GM18861 (cell line): ENCODE measurements at regions not wholly inside any gene's neighbourhood (a gene's known extent, or its start where the extent isn't known, plus 50 kb on each side); places are given as distances from the start of the nearest gene placed in this dataset.
"Not testable (repeated sequence)": the region's sequence is repeated elsewhere in the genome, so short reads cannot be mapped to it uniquely, and the experiment has no call there.

Experiments used
- ATAC-seq: cut with Tn5 transposase; IDR thresholded peaks from one replicate; pipeline ENCODE4 v1.9.1; 2021; ENCODE audit not compliant: unreplicated experiment

- ATAC-seq: no peak
Observed at GRCh38 chr2:150271952-150272802, 215.3 kb downstream of the RND3 start.

GRCh38 chr2:150267651-150268415 lies 219.6 kb downstream of the RND3 start:
- no peak for ATAC-seq

DNA sequence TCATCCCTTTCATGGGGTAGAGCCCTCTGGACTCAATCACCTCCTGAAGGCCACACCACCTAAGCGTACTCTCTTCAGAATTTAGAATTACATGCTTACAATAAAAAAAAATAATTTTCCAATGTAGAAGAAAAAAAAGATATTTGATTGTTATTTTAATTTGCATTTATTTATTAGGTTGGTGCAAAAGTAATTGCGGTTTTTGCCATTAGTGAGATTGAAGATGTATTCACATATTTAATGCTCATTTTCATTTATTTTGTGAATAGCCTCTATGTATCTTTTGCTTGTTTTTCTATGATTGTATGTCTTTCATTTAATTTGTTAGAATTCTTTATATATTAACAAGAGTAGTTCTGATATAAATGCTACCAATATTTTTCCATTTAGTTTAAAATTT lies 220.5 kb downstream of the RND3 start:
- no peak for ATAC-seq

DNA sequence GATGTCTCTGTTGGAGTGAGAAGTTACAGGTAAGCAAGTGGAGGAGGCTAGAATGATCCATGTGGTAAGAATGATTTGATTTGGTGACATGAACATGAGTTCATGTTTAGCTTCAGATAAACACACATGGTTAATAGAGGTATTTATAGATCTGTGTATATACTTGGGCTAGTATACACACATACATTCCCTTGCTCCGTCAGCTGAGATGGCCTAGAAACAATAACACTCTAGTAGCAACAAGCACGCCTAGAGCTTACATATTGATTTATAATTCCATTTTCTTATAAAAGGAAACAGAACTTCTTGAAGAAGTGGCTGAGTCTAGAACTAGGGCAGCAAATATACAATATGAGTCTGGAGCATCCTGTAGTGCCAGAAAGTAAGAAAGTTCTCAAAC lies 223.0 kb downstream of the RND3 start:
- ATAC-seq: no peak

GRCh38 chr2:150261691-150262090 lies 225.8 kb downstream of the RND3 start:
- no peak for ATAC-seq

DNA sequence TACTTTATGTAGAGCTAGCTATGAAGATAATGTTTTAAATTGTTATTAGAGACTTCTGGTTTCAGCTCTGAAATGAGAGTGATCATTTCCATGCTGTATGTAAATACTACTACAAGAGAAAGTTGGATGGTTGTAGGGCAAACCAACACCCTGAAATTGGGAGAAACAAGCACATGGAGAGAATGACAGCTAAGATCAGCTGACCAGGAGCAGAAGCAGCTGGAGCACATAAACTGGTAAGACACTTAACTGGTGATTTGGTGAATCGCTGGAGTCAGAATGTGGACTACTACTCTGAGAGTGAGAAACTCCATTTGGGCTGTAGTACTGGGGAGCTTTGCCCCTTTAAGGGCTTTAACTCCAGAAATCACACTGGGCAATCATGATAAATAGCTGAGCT lies 226.8 kb downstream of the RND3 start:
- no peak for ATAC-seq

DNA sequence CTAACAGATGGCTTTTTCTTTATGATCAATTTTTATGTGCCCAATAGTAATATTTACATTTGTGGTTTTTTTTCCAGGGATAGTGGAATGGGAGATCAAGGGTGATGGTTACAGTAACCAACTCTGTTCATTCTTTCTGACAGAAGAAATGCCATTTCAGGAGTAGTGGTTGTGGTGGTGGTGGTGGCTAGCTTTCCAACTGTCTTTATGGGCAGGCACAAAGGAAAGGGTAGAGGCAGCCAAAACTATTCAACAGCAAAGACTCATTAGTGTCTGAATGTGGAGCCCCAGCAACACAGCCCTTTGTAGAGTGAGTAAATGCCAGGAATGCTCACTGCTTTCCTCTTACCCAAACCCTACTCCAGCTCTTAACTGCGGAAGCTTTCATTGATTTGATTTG lies 227.7 kb downstream of the RND3 start:
- no peak for ATAC-seq

DNA sequence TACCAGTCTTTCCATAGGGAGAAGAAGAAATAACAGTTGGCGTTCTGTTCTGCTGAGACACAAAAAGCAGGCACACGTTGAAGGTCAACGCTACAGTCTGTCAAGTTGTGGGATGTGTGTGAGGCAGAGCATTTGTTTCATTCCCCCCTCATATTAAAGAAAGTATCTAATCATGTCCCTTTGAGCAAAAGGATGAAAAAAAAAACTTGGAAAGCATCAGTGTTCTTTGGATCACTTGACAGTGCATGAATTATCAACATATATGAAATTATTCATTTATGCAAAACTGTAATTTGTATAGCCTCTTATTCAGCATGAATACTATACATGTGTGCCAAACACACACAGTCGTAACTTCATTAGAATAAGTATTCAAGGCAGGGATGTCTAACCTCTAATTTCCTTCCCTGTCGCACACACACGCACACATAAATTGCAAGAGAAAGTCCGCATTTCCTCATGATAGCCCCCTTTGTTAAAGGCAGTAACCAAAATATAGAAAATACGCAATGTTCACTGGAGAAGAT lies 228.6 kb downstream of the RND3 start:
- no peak for ATAC-seq

DNA sequence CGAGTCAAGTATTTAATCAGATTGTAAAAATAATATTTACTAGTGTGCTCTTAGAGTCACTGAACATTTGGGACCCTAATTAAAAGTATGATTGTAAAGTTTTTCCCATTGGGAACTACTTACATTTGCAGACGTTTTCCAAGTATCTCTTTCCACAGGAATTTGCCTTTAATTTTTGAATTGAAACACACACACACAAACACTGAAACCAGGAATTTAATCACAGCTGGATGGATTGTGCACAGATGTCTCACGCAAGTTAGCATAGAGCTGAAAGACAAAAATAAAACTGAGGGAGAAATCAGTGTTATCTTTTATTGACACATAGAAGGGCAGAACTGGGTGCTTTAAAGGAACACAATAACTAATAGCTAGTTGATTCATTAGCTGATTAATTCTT lies 230.7 kb downstream of the RND3 start:
- ATAC-seq: no peak

DNA sequence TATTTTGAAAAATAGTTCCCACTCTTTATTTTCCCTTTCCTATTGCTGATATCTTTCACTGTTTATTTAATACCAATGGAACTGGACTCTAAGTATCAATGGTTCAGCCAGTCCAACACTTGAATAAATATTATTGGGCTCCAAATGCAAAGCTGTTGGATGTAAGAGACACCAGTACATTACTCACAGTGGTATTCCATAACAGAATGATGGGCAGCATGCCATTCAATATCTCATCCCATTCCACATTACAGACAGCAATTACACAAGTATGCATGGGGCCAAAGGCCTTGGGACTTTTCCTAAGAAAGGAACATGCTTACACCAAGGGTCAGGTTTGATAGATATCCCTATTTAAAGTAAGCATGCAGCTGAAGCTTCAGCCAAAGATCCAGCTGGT lies 231.9 kb downstream of the RND3 start:
- no peak for ATAC-seq

DNA sequence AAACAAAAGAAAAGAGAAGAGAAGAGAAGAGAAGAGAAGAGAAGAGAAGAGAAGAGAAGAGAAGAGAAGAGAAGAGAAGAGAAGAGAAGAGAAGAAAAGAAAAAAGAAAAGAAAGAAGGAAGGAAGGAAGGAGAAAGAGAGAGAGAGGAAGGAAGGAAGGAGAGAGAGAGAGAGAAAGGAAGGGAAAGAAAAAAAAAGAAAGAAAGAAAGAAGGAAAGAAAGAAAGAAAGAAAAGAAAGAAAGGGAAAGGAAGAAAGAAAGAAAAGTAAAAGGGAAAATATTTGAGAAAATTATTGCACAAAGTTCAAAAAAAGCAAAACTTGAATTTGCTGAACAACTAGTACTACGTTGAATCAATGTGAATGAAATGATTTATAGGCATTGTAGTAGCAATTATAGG lies 237.7 kb downstream of the RND3 start:
- ATAC-seq: not testable (repeated sequence)

- ATAC-seq: no peak
Observed at GRCh38 chr2:150247481-150247880, 240.0 kb downstream of the RND3 start.

GRCh38 chr2:150234787-150235446 lies 252.6 kb downstream of the RND3 start:
- ATAC-seq: no peak

DNA sequence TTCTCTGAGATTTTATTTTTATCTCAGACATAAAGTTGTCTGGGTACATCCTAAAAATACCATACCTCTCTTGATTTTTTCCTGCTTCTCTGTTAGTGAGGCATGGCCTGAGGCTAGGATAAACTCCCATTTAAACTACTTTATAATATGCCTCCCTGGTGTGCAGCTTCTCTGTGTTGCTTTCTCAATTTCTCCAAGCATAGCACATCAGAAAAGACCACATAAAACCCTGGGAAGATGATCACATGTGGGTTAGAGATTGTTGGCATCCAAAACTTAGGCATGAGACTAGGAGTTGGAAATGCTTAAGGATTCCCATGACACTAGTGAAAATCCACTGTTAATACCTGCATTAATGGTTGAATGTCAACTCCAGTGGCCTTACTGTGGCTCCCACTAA lies 254.6 kb downstream of the RND3 start:
- ATAC-seq: no peak

- no peak for ATAC-seq
Observed at GRCh38 chr2:150232321-150232720, 255.1 kb downstream of the RND3 start.

GRCh38 chr2:150230616-150231015 lies 256.9 kb downstream of the RND3 start:
- ATAC-seq: no peak

GRCh38 chr2:150230004-150230403 lies 257.5 kb downstream of the RND3 start:
- ATAC-seq: no peak

- ATAC-seq: no peak
Observed at GRCh38 chr2:150228936-150229335, 258.5 kb downstream of the RND3 start.

GRCh38 chr2:150225030-150225429 lies 262.4 kb downstream of the RND3 start:
- no peak for ATAC-seq

DNA sequence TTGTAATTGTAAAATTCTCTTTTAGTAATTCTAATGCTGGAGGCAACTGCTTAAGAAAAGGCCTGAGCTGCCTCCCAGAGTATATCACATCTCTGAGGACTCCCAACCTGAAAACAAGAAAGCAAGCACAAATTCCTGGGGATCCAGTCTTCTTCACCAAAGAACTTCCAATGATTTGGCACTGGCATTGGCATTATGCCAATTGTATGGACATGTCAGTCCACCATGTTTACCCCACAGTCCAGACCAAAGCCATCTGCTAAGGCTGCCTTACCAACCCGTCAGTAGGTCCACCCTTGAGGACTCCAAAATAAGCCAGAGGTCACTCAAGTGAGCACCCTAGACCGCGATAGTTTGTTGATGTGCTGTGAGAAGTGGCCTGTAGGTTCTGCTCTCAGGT lies 263.1 kb downstream of the RND3 start:
- no peak for ATAC-seq

GRCh38 chr2:150222942-150223341 lies 264.5 kb downstream of the RND3 start:
- ATAC-seq: no peak

DNA sequence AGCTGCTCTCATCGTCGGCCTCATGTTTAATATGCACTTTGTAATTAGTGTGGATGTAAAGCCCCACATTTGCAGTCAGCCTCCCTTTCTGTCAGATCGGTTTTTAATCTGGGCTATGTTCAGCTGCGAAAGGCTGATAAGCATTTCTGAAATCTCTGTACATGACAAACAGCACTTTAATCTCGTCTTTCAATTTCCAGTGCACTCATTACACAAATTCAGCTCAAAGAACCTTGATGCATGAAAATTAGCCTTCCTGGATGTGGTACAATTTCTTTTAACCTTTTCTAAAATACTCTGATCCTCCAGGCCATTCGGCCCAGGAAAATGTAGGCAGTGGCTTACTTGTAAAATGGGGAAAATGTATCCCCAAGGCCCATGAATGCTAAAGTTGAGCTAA lies 265.1 kb downstream of the RND3 start:
- no peak for ATAC-seq
